HEK293 (cell line): ENCODE measurements at regions not wholly inside any gene's neighbourhood (a gene's known extent, or its start where the extent isn't known, plus 50 kb on each side); places are given as distances from the start of the nearest gene placed in this dataset.

Experiments
- CTCF ChIA-PET: fragments of 350-600 bp; formaldehyde crosslinking; extraction: SDS; loops from one replicate; lab custom pipeline; 2021; ENCODE audit warnings: antibody characterized with exemption; lab: Yijun Ruan, JAX
- POLR2A ChIA-PET: fragments of 300-600 bp; formaldehyde crosslinking; extraction: SDS; loops from one replicate; lab custom pipeline; 2020; ENCODE audit warnings: antibody characterized with exemption, inconsistent platforms; lab: Yijun Ruan, JAX
- H3K27ac ChIP-seq: fragments of 200-500 bp; sonication (Bioruptor generic); 2 replicates; pipeline ENCODE4 v1.5.1; 2014; ENCODE audit warnings: low read depth, low read length, control low read depth, inconsistent platforms; ENCODE audit errors: extremely low read depth
- H3K36me3 ChIP-seq, 2 experiments: fragments of 200-500 bp in 1 of 2; sonication (Bioruptor generic) in 1 of 2; 1 replicate in 1 of 2; 2 replicates in 1 of 2; pipeline ENCODE4 v1.5.1; 2014 to 2017; ENCODE audit warnings: inconsistent platforms in 2 of 2, low read length in 2 of 2; ENCODE audit not compliant: control insufficient read depth in 2 of 2, insufficient read depth in 1 of 2
- H3K4me1 ChIP-seq: fragments of 200-500 bp; sonication (Bioruptor generic); 2 replicates; pipeline ENCODE4 v1.5.1; 2014; ENCODE audit warnings: mild to moderate bottlenecking, low read length, inconsistent platforms; ENCODE audit not compliant: control insufficient read depth, insufficient read depth
- H3K4me3 ChIP-seq: 2 replicates; pipeline ENCODE4 v1.5.1; 2011; ENCODE audit warnings: low read depth, mild to moderate bottlenecking, control low read depth, low read length, moderate library complexity
- H3K9me3 ChIP-seq: fragments of 200-500 bp; sonication (Bioruptor generic); 2 replicates; pipeline ENCODE4 v1.5.1; 2014; ENCODE audit warnings: low read depth, low read length, inconsistent platforms; ENCODE audit not compliant: control insufficient read depth, insufficient read depth
- REPIN1 ChIP-seq: fragments of 450-650 bp; formaldehyde crosslinking; IDR thresholded peaks from 2 replicates; pipeline ENCODE4 v1.5.1; 2017; ENCODE audit warnings: missing biosample characterization, missing genetic modification characterization, low read depth
- ZBTB8A ChIP-seq: fragments of 450-650 bp; formaldehyde crosslinking; IDR thresholded peaks from 2 replicates; pipeline ENCODE4 v1.5.1; 2016; ENCODE audit warnings: missing biosample characterization, missing genetic modification characterization
- ZNF239 ChIP-seq: fragments of 450-650 bp; formaldehyde crosslinking; IDR thresholded peaks from 2 replicates; pipeline ENCODE4 v1.5.1; 2016; ENCODE audit warnings: missing biosample characterization, missing genetic modification characterization
- ZNF514 ChIP-seq: fragments of 450-650 bp; formaldehyde crosslinking; IDR thresholded peaks from 2 replicates; pipeline ENCODE4 v1.5.1; 2016; ENCODE audit warnings: missing biosample characterization, missing genetic modification characterization
- ZNF621 ChIP-seq: fragments of 450-650 bp; formaldehyde crosslinking; IDR thresholded peaks from 2 replicates; pipeline ENCODE4 v1.5.1; 2017; ENCODE audit warnings: missing biosample characterization, missing genetic modification characterization
- ZNF624 ChIP-seq: fragments of 450-650 bp; formaldehyde crosslinking; IDR thresholded peaks from 2 replicates; pipeline ENCODE4 v1.5.1; 2017; ENCODE audit warnings: missing biosample characterization, missing genetic modification characterization
- ZNF626 ChIP-seq: fragments of 450-650 bp; sonication (Bioruptor Pico); formaldehyde crosslinking; IDR thresholded peaks from 2 replicates; pipeline ENCODE4 v1.5.1; 2018; ENCODE audit warnings: missing biosample characterization, missing genetic modification characterization, inconsistent platforms
- ZNF629 ChIP-seq: fragments of 450-650 bp; formaldehyde crosslinking; IDR thresholded peaks from 2 replicates; pipeline ENCODE4 v1.5.1; 2017; ENCODE audit warnings: missing biosample characterization, missing genetic modification characterization
- TF ChIP-seq, protein P1 (sequence below): fragments of 450-650 bp; formaldehyde crosslinking; conservative IDR thresholded peaks from 2 replicates; pipeline ENCODE4 v1.5.1; 2016; ENCODE audit warnings: low read depth, missing biosample characterization, missing genetic modification characterization
- TF ChIP-seq, protein P2 (sequence below): fragments of 450-650 bp; formaldehyde crosslinking; IDR thresholded peaks from 2 replicates; pipeline ENCODE4 v1.5.1; 2016; ENCODE audit warnings: missing biosample characterization, missing genetic modification characterization
- TF ChIP-seq, protein P3 (sequence below): fragments of 450-650 bp; formaldehyde crosslinking; IDR thresholded peaks from 2 replicates; pipeline ENCODE4 v1.5.1; 2016; ENCODE audit warnings: missing biosample characterization, missing genetic modification characterization, borderline replicate concordance
- TF ChIP-seq, protein P4 (sequence below): fragments of 450-650 bp; formaldehyde crosslinking; IDR thresholded peaks from 2 replicates; pipeline ENCODE4 v1.5.1; 2016; ENCODE audit warnings: missing biosample characterization, missing genetic modification characterization
- TF ChIP-seq, protein P5 (sequence below): fragments of 450-650 bp; formaldehyde crosslinking; IDR thresholded peaks from 2 replicates; pipeline ENCODE4 v1.5.1; 2017; ENCODE audit warnings: missing biosample characterization, missing genetic modification characterization
- TF ChIP-seq, protein P6 (sequence below): fragments of 450-650 bp; formaldehyde crosslinking; IDR thresholded peaks from 2 replicates; pipeline ENCODE4 v1.5.1; 2016; ENCODE audit warnings: missing biosample characterization, missing genetic modification characterization, low read depth
- TF ChIP-seq, protein P7 (sequence below): fragments of 450-650 bp; formaldehyde crosslinking; IDR thresholded peaks from 2 replicates; pipeline ENCODE4 v1.5.1; 2016; ENCODE audit warnings: missing biosample characterization, missing genetic modification characterization
- TF ChIP-seq, protein P8 (sequence below): fragments of 450-650 bp; formaldehyde crosslinking; IDR thresholded peaks from 2 replicates; pipeline ENCODE4 v1.5.1; 2016; ENCODE audit warnings: missing biosample characterization, missing genetic modification characterization
- TF ChIP-seq, protein P9 (sequence below): fragments of 450-650 bp; formaldehyde crosslinking; IDR thresholded peaks from 2 replicates; pipeline ENCODE4 v1.5.1; 2016; ENCODE audit warnings: missing biosample characterization, missing genetic modification characterization

DNA sequence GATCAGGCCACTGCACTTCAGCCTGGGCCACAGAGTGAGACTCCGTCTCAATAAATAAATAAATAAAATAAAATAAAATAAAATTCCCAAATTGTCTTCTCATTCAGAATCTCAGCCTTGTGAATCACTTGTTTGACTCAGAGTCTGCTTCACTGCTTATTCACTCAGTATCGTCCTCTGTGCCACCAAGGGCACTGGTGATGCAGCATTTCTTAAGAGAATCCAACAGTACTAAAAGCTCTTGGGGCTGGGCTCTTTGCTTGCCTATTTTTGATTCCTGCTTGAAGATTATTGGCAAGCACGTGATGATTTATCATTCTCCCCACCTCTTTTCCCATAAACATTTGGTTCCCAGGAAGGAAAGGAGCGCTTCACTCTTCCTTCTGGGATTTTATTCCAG is 54.8 kb upstream of the HMGB1 start:
- POLR2A ChIA-PET: no interaction called here

More for the DNA sequence above, 54.8 kb upstream of the HMGB1 start:
- no peak overlapping the region for H3K27ac ChIP-seq
- H3K4me3 ChIP-seq: no peak overlapping the region
- CTCF ChIA-PET: no interaction called here
- TF ChIP-seq ZNF621 (tag by site-specific recombination) (no peak), ZNF239 (tag by site-specific recombination) (no peak), ZNF626 (tag by site-specific recombination) (no peak), REPIN1 (tag by site-specific recombination) (no peak), ZBTB8A (tag by site-specific recombination) (no peak), ZNF514 (tag by site-specific recombination) (no peak), ZNF629 (no peak), ZNF624 (no peak)
- TF ChIP-seq, protein P1, sequence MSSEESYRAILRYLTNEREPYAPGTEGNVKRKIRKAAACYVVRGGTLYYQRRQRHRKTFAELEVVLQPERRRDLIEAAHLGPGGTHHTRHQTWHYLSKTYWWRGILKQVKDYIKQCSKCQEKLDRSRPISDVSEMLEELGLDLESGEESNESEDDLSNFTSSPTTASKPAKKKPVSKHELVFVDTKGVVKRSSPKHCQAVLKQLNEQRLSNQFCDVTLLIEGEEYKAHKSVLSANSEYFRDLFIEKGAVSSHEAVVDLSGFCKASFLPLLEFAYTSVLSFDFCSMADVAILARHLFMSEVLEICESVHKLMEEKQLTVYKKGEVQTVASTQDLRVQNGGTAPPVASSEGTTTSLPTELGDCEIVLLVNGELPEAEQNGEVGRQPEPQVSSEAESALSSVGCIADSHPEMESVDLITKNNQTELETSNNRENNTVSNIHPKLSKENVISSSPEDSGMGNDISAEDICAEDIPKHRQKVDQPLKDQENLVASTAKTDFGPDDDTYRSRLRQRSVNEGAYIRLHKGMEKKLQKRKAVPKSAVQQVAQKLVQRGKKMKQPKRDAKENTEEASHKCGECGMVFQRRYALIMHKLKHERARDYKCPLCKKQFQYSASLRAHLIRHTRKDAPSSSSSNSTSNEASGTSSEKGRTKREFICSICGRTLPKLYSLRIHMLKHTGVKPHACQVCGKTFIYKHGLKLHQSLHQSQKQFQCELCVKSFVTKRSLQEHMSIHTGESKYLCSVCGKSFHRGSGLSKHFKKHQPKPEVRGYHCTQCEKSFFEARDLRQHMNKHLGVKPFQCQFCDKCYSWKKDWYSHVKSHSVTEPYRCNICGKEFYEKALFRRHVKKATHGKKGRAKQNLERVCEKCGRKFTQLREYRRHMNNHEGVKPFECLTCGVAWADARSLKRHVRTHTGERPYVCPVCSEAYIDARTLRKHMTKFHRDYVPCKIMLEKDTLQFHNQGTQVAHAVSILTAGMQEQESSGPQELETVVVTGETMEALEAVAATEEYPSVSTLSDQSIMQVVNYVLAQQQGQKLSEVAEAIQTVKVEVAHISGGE: no peak
- TF ChIP-seq, protein P2, sequence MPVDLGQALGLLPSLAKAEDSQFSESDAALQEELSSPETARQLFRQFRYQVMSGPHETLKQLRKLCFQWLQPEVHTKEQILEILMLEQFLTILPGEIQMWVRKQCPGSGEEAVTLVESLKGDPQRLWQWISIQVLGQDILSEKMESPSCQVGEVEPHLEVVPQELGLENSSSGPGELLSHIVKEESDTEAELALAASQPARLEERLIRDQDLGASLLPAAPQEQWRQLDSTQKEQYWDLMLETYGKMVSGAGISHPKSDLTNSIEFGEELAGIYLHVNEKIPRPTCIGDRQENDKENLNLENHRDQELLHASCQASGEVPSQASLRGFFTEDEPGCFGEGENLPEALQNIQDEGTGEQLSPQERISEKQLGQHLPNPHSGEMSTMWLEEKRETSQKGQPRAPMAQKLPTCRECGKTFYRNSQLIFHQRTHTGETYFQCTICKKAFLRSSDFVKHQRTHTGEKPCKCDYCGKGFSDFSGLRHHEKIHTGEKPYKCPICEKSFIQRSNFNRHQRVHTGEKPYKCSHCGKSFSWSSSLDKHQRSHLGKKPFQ (tag by site-specific recombination): no peak
- TF ChIP-seq, protein P3, sequence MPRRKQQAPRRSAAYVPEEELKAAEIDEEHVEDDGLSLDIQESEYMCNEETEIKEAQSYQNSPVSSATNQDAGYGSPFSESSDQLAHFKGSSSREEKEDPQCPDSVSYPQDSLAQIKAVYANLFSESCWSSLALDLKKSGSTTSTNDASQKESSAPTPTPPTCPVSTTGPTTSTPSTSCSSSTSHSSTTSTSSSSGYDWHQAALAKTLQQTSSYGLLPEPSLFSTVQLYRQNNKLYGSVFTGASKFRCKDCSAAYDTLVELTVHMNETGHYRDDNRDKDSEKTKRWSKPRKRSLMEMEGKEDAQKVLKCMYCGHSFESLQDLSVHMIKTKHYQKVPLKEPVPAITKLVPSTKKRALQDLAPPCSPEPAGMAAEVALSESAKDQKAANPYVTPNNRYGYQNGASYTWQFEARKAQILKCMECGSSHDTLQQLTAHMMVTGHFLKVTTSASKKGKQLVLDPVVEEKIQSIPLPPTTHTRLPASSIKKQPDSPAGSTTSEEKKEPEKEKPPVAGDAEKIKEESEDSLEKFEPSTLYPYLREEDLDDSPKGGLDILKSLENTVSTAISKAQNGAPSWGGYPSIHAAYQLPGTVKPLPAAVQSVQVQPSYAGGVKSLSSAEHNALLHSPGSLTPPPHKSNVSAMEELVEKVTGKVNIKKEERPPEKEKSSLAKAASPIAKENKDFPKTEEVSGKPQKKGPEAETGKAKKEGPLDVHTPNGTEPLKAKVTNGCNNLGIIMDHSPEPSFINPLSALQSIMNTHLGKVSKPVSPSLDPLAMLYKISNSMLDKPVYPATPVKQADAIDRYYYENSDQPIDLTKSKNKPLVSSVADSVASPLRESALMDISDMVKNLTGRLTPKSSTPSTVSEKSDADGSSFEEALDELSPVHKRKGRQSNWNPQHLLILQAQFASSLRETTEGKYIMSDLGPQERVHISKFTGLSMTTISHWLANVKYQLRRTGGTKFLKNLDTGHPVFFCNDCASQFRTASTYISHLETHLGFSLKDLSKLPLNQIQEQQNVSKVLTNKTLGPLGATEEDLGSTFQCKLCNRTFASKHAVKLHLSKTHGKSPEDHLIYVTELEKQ (tag by site-specific recombination): no peak
- TF ChIP-seq, protein P4, sequence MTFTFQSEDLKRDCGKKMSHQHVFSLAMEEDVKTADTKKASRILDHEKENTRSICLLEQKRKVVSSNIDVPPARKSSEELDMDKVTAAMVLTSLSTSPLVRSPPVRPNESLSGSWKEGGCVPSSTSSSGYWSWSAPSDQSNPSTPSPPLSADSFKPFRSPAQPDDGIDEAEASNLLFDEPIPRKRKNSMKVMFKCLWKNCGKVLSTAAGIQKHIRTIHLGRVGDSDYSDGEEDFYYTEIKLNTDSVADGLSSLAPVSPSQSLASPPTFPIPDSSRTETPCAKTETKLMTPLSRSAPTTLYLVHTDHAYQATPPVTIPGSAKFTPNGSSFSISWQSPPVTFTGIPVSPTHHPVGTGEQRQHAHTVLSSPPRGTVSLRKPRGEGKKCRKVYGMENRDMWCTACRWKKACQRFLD (tag by site-specific recombination): no peak
- TF ChIP-seq, protein P5, sequence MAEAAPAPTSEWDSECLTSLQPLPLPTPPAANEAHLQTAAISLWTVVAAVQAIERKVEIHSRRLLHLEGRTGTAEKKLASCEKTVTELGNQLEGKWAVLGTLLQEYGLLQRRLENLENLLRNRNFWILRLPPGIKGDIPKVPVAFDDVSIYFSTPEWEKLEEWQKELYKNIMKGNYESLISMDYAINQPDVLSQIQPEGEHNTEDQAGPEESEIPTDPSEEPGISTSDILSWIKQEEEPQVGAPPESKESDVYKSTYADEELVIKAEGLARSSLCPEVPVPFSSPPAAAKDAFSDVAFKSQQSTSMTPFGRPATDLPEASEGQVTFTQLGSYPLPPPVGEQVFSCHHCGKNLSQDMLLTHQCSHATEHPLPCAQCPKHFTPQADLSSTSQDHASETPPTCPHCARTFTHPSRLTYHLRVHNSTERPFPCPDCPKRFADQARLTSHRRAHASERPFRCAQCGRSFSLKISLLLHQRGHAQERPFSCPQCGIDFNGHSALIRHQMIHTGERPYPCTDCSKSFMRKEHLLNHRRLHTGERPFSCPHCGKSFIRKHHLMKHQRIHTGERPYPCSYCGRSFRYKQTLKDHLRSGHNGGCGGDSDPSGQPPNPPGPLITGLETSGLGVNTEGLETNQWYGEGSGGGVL (tag by site-specific recombination): no peak
- TF ChIP-seq, protein P6, sequence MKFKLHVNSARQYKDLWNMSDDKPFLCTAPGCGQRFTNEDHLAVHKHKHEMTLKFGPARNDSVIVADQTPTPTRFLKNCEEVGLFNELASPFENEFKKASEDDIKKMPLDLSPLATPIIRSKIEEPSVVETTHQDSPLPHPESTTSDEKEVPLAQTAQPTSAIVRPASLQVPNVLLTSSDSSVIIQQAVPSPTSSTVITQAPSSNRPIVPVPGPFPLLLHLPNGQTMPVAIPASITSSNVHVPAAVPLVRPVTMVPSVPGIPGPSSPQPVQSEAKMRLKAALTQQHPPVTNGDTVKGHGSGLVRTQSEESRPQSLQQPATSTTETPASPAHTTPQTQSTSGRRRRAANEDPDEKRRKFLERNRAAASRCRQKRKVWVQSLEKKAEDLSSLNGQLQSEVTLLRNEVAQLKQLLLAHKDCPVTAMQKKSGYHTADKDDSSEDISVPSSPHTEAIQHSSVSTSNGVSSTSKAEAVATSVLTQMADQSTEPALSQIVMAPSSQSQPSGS (tag by site-specific recombination): no peak
- TF ChIP-seq, protein P7, sequence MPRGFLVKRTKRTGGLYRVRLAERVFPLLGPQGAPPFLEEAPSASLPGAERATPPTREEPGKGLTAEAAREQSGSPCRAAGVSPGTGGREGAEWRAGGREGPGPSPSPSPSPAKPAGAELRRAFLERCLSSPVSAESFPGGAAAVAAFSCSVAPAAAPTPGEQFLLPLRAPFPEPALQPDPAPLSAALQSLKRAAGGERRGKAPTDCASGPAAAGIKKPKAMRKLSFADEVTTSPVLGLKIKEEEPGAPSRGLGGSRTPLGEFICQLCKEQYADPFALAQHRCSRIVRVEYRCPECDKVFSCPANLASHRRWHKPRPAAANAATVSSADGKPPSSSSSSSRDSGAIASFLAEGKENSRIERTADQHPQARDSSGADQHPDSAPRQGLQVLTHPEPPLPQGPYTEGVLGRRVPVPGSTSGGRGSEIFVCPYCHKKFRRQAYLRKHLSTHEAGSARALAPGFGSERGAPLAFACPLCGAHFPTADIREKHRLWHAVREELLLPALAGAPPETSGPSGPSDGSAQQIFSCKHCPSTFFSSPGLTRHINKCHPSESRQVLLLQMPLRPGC (tag by site-specific recombination): no peak
- TF ChIP-seq, protein P8, sequence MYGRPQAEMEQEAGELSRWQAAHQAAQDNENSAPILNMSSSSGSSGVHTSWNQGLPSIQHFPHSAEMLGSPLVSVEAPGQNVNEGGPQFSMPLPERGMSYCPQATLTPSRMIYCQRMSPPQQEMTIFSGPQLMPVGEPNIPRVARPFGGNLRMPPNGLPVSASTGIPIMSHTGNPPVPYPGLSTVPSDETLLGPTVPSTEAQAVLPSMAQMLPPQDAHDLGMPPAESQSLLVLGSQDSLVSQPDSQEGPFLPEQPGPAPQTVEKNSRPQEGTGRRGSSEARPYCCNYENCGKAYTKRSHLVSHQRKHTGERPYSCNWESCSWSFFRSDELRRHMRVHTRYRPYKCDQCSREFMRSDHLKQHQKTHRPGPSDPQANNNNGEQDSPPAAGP (tag by site-specific recombination): no peak
- TF ChIP-seq, protein P9, sequence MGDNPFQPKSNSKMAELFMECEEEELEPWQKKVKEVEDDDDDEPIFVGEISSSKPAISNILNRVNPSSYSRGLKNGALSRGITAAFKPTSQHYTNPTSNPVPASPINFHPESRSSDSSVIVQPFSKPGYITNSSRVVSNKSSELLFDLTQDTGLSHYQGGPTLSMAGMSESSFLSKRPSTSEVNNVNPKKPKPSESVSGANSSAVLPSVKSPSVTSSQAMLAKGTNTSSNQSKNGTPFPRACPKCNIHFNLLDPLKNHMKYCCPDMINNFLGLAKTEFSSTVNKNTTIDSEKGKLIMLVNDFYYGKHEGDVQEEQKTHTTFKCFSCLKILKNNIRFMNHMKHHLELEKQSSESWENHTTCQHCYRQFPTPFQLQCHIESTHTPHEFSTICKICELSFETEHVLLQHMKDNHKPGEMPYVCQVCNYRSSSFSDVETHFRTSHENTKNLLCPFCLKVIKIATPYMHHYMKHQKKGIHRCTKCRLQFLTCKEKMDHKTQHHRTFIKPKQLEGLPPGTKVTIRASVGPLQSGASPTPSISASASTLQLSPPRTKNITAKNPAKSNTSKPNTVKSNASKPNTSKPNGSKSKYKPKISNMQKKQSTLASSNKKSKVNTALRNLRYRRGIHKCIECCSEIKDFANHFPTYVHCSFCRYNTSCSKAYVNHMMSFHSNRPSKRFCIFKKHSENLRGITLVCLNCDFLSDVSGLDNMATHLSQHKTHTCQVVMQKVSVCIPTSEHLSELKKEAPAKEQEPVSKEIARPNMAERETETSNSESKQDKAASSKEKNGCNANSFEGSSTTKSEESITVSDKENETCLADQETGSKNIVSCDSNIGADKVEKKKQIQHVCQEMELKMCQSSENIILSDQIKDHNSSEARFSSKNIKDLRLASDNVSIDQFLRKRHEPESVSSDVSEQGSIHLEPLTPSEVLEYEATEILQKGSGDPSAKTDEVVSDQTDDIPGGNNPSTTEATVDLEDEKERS (tag by site-specific recombination): no peak
- H3K36me3 ChIP-seq: no peaks in the 10 kb centered on the region
- no peaks in the 10 kb centered on the region for H3K9me3 ChIP-seq
- no peaks in the 10 kb centered on the region for H3K4me1 ChIP-seq
